GM18519 (cell line): ENCODE measurements at regions not wholly inside any gene's neighbourhood (a gene's known extent, or its start where the extent isn't known, plus 50 kb on each side); places are given as distances from the start of the nearest gene placed in this dataset.
"Not testable (repeated sequence)": the region's sequence is repeated elsewhere in the genome, so short reads cannot be mapped to it uniquely, and the experiment has no call there.

ENCODE experiments used
- ATAC-seq: cut with Tn5 transposase; IDR thresholded peaks from one replicate; pipeline ENCODE4 v1.9.1; 2021; ENCODE audit warnings: mild to moderate bottlenecking, moderate library complexity; ENCODE audit not compliant: unreplicated experiment, low FRiP score

- ATAC-seq = no peak
Measured at GRCh38 chr21:22132358-22133071, 1134.3 kb downstream of the NCAM2 start.

- ATAC-seq = no peak
Measured at GRCh38 chr21:22136740-22137139, 1138.5 kb downstream of the NCAM2 start.

- ATAC-seq = no peak
Measured at GRCh38 chr21:22138297-22139016, 1140.2 kb downstream of the NCAM2 start.

GRCh38 chr21:22145545-22145944, 1147.3 kb downstream of the NCAM2 start:
- ATAC-seq = no peak

- no peak for ATAC-seq
Measured at GRCh38 chr21:22154579-22155274, 1156.5 kb downstream of the NCAM2 start.

GRCh38 chr21:22164912-22165311, 1166.7 kb downstream of the NCAM2 start:
- no peak for ATAC-seq

- no peak for ATAC-seq
Measured at GRCh38 chr21:22174746-22175145, 1176.5 kb downstream of the NCAM2 start.

DNA sequence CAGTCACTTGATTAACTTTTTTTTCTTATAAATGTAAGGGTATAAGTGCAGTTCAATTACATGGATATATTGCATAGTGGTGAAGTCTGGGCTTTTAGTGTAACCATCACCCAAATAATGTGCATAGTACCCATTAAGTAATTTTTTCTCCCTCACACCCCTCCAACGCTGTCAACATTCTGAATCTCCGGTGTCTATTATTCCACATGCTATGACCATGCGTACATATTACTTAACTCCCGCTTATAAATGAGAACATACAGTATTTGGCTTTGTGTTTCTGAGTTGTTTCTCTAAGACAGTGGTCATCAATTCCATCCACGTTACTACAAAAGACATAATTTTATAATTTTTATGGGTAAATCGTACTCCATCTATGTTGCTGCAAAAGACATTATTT, 1191.1 kb downstream of the NCAM2 start:
- ATAC-seq = no peak

GRCh38 chr21:22191581-22191980, 1193.4 kb downstream of the NCAM2 start:
- no peak for ATAC-seq

GRCh38 chr21:22192766-22193165, 1194.6 kb downstream of the NCAM2 start:
- no peak for ATAC-seq

DNA sequence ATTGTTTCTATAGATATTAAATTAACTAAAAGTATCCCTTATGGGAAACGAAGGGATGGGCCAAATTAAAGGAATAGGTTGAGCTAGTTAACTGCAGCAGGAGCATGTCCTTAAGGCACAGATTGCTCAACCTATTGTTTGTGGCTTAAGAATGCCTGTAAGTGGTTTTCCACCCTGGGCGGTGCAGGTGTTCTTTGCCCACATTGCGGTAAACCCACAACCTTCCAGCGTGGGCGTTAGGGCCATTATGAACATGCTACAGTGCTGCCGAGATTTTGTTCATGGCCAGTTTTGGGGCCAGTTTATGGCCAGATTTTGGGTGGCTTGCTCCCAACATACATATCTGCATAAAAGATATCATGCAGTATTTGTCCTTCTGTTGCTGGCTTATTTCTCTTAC, 1196.8 kb downstream of the NCAM2 start:
- not testable (repeated sequence) for ATAC-seq

DNA sequence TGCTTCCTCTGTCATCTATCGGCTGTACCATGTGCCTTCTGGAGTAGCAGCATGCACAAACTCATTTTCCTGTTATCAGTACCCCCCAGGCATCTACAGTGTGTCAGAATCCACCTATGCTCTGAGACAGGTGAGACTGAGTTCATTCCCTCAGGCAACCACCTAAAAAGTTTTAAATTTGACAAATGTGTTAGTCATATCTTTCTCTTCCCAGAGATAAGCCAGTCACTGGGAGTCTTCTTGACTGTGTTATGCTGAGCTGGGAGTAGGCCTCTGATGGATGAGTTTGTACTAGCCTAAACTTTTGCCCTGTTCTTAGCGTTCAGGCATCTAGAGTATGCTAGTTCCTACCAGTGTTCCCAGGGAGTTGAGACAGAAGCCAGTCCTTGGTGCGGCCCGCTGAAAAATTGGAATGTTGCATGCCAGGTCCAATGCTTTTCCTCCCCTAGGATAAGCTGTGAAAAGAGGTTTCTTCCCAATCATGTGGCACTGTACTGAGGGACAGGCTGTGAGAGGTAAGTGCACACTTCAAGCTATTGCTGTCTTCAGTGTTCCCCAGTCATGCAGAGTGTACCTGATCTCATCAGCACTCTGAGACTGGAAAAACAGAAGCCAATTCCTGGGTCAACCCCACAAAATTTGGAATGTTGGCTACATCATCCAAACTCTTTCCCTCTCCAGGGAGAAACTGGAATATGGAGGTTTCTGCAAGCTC, 1202.3 kb downstream of the NCAM2 start:
- no peak for ATAC-seq

DNA sequence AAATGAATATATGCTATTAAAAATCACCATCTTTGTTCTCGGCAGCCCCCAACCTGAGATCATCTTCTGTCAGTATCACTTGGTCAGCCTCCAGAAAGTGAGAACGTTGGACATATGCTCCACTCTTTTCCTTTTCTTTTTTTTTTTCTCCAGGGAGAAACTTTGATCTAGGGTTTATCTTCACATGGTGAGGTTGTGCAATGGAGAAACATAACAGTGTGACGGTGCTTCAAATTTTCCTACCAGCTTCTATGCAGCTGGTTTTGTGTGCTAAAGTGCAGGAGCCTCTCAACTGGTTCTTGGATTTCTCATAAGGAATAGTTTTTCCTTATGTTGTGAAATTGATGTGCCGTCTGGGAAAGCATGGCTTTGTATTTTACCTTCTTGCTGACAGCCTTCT, 1202.9 kb downstream of the NCAM2 start:
- no peak for ATAC-seq

GRCh38 chr21:22201669-22202068, 1203.5 kb downstream of the NCAM2 start:
- ATAC-seq = no peak

DNA sequence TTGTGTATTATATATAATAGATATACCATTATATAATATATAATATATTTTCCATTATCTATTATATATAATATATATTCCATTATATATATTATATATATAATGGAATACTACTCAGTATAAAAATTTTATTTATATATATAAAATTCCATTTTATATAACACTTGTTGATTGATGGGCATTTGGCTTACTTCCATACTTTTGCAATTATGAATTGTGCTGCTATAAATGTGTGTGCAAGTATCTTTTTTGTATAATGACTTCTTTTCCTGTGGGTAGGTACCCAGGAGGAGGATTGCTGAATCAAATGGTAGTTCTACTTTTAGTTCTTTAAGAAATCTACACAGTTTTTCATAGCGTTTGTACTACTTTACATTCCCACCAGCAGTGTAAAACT, 1211.1 kb downstream of the NCAM2 start:
- ATAC-seq = no peak

DNA sequence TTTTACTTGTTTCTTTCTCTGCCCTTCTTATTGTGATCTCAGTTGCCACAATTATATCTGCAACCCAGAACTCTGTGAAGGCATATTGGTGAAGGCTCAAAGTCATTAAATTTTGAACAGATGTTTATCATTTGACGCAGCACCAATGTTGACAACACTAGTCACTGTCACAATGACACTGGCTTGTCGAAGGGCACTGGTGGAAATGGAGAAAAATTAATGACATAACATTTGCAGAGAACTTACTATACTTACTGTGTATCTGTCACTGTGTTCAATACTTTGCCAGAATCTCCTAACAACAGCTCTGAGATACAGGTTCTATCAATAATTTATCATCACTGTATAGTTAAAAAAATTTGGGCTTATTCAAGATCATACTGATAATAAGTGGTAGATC, 1213.7 kb downstream of the NCAM2 start:
- no peak for ATAC-seq

DNA sequence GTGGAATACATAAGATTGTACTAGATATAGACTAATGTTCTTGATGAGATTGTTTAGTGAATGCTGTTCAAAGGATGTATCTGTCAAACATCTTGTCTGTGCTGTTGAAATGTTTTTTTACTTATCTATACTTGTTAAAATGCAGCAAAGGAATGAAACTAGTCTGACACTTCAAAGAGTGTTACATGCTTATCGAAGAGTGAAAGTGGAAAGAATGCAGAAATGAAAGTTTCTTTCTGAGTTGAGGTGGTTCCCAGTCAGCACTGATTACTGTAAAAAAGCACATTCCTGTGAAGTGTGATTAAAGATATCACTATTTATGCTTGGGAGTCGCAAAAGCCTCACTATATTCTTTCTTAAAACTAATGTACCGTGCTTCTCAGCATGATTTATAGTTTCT, 1225.2 kb downstream of the NCAM2 start:
- peak; percentile 92 for ATAC-seq

- peak; percentile 77 for ATAC-seq
Measured at GRCh38 chr21:22224261-22224660, 1226.1 kb downstream of the NCAM2 start.

DNA sequence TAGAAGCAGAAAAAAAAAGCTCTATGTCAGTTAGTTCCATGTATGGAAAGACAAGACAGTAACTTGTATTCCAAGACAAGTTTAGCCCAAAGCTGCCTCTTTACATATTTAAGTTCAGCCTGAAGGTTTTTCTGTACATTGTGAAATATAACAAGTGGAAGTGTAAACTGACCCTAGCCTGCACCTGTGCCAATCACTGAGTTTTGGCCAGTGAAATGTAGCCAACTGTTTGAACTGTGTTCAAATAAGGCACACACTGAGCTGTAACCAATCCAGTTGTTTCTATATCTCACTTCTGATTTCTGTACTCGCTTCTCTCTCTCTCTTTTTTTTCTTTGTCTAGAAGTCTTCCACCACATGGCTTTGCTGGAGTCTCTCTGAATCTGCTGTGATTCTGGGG, 1227.1 kb downstream of the NCAM2 start:
- ATAC-seq = no peak

- ATAC-seq = no peak
Measured at GRCh38 chr21:22231013-22231412, 1232.8 kb downstream of the NCAM2 start.
